Heart left ventricle (tissue), 13 donors: ENCODE measurements at regions not wholly inside any gene's neighbourhood (a gene's known extent, or its start where the extent isn't known, plus 50 kb on each side); places are given as distances from the start of the nearest gene placed in this dataset.

Experiments used
- POLR2A ChIP-seq, 2 donors: fragments of 450-650 bp; IDR thresholded peaks; one replicate each; pipeline ENCODE4 v1.6.1; 2017; ENCODE audit warnings: antibody characterized with exemption in 2 of 2, mild to moderate bottlenecking in 2 of 2, moderate library complexity in 2 of 2
- TF ChIP-seq, protein P1 (sequence below), 12 donors: fragments of 200-600 bp; sonication (generic) in 4 of 12; IDR thresholded peaks; one replicate each; pipeline versions ENCODE4 v1.5.0 to v1.8.0; 2018 to 2022; ENCODE audit warnings: antibody characterized with exemption in 12 of 12, mild to moderate bottlenecking in 5 of 12
- donor health status: ischemic (EF 13 %, LVEDD 7.1; RV severe dilation, severe dysfunction).
- donor health status: DM: no; HTN: yes; CAD: no.
- donor health status: DM: no; HTN: no; CAD: no.
- donor health status: ischemic (EF 25% LVEDD 6.9; RV normal size, moderate dysfunction).
- donor health status: ischemic (EF 25% LVEDD 5.7; RV mildly dilated, moderate dysfunction).
- donor health status: ischemic (EF 35%, LVEDD 5.7; RV mildly dilated, moderate dysfunction).
- donor health status: nonischemic (EF 11% LVEDD 7.7; RV severe dilation, severe dysfunction).
- donor health status: DM: yes; HTN: yes; CAD: no.
- donor health status: PGD.
- donor health status: ischemic (EF 29% LVEDD 5.4; RV normal size, mild dysfunction).
- donor health status: nonischemic (EF 23%, LVEDD 6.1; RV moderate dilation, normal function).

- TF ChIP-seq POLR2A (IDR thresholded peaks at IDR 0.05), result no peak
- TF ChIP-seq, protein P1, sequence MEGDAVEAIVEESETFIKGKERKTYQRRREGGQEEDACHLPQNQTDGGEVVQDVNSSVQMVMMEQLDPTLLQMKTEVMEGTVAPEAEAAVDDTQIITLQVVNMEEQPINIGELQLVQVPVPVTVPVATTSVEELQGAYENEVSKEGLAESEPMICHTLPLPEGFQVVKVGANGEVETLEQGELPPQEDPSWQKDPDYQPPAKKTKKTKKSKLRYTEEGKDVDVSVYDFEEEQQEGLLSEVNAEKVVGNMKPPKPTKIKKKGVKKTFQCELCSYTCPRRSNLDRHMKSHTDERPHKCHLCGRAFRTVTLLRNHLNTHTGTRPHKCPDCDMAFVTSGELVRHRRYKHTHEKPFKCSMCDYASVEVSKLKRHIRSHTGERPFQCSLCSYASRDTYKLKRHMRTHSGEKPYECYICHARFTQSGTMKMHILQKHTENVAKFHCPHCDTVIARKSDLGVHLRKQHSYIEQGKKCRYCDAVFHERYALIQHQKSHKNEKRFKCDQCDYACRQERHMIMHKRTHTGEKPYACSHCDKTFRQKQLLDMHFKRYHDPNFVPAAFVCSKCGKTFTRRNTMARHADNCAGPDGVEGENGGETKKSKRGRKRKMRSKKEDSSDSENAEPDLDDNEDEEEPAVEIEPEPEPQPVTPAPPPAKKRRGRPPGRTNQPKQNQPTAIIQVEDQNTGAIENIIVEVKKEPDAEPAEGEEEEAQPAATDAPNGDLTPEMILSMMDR (IDR thresholded peaks at IDR 0.05), result no peak
Measured at GRCh38 chr4:62159876-62160275, 959.8 kb downstream of the ADGRL3 start.
